SH-SY5Y (cell line): ENCODE measurements at regions not wholly inside any gene's neighbourhood (a gene's known extent, or its start where the extent isn't known, plus 50 kb on each side); places are given as distances from the start of the nearest gene placed in this dataset.

ENCODE experiments used
- GATA2 ChIP-seq: IDR thresholded peaks from 2 replicates; pipeline ENCODE4 v1.6.1; 2011; ENCODE audit warnings: mild to moderate bottlenecking, low read depth, low read length
- GATA3 ChIP-seq: IDR thresholded peaks from 2 replicates; pipeline ENCODE4 v1.6.1; 2011; ENCODE audit warnings: low read depth, mild to moderate bottlenecking, low read length, moderate library complexity

- no peak for TF ChIP-seq GATA2
- no peak for TF ChIP-seq GATA3
Measured at GRCh38 chr4:111234939-111235338, 612.1 kb upstream of the PITX2 start.

DNA sequence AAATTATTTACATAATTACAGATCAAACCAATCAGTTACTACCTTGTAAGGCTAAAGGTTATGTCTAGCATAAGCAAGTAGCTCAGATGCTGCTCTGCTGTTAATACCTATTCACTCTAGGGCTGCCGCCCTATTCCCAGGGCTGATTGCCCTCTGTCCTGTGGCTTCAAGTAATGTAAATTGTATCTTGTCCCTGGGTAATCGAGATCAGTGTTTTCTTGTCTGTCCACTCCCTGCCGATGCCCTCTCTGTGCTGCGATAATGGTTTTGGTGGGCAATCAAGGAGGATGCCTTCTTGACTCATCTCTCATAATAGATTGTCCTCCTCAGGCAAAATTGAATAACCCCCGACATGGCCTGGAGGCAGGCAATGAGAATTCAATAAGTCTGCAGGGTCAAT, 641.0 kb upstream of the PITX2 start:
- TF ChIP-seq GATA3 (no peak), GATA2 (no peak)

DNA sequence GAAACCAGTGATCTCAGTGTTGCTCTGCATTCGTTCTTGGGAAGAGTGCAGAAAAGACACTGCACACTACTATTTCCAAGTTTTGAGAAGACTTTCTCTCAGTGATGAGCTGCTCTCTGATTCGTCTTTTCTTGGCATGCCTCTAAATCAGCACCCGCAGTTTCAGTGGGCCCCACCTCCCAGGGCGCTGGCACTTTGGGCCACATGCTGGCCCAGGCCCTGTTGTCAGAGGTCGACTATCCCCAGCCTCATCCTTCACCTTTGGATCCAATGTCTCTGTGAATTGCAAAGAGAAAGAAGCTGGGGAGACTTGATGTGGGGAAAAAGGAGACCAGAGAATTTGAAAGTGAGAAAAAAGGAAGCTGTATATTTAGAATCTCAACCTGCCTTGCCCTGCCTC, 644.1 kb upstream of the PITX2 start:
- TF ChIP-seq GATA3 (no peak), GATA2 (no peak)

DNA sequence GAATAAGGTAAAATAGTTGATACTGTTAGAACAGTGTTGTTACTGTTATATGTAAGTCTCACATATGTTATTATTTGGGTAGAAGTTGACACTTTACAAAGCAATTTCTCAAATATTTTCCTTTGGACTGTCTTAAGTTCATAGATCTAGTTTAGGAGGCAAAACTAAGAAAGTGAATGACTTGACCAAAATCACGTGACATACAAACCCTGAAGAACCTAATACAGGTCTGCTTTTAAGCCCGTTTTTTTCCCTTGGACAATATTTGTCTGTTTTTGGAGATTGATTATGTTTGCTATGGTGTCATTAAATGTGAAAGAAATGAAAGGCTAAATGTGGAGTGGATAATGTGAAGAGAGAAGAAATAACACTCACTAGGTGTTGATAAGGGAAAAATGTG, 644.9 kb upstream of the PITX2 start:
- TF ChIP-seq GATA2, result no peak
- no peak for TF ChIP-seq GATA3

DNA sequence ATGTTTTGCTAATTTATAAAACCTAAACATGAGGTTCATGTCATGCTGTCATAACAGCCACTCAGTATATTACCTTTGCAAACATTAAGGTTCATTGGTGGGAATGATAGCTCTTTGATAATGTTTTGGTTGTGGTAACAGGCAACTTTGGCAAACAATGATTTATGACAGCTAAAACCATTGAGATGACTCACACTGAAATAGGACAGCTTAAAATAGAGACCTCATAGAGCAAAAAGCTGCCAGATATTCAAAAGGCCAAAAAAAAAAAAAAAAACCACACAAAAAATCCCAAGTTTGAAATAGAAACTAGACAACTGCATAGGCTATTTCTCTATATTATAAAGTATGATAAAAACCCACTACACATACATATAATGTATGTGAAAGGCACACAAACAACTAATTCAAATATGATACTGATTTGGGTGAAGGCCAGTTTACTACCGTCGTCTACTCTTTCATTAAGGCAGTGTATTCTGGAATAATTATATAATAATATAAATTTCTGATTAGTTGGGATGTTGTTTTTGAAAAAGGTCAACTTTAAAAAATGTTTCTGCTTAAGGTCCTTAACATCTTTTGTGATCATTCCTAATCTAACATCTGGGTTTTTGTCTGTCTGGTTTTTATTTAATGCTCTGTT, 646.0 kb upstream of the PITX2 start:
- TF ChIP-seq GATA2 (no peak), GATA3 (no peak)

- TF ChIP-seq GATA2, result no peak
- TF ChIP-seq GATA3, result no peak
Measured at GRCh38 chr4:111269439-111269838, 646.6 kb upstream of the PITX2 start.

DNA sequence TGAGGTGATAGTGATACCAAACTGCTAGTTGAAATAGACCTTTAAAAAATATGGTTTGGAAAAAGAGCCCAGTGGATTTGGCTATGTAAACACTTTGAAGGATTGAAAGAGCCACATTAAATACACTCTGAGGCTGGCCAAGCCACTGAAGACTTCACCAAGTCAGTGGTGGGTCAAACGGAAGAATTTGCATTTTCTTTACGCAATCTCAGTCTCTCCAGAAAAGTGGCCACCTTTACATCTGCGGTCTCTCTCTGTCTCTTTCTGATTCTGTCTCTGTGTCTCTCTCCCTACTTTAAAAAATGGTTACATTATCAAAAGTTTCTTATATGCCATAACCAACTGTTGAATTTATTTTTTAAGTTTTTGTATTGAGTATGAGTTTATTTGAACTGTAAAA, 651.2 kb upstream of the PITX2 start:
- TF ChIP-seq GATA2 (no peak), GATA3 (no peak)

DNA sequence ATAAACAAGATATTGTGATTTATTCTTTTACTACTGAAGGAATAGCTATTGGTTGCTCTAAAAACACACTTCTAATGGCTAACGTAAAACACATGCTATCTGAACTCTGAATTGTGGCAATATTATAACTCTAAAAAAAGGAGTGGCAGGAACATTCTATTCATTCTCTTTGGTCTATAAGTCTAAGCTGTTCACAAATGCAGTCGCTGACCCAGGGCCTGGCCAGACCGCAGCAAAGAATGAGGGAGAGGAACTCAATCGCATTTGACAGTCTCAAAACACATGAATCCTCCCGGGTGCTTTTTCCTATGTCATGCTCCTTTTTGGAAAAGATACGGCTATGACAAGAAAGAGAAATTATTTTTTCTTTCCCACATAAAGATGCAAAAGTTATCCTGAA, 651.6 kb upstream of the PITX2 start:
- no peak for TF ChIP-seq GATA2
- no peak for TF ChIP-seq GATA3

GRCh38 chr4:111281219-111281618, 658.3 kb upstream of the PITX2 start:
- TF ChIP-seq GATA2 (no peak), GATA3 (no peak)

- no peak for TF ChIP-seq GATA2
- TF ChIP-seq GATA3, result no peak
Measured at GRCh38 chr4:111282035-111282434, 659.2 kb upstream of the PITX2 start.

GRCh38 chr4:111283066-111283677, 660.3 kb upstream of the PITX2 start:
- no peak for TF ChIP-seq GATA3
- TF ChIP-seq GATA2, result no peak

- TF ChIP-seq GATA2, result no peak
- TF ChIP-seq GATA3, result no peak
Measured at GRCh38 chr4:111296466-111296865, 673.6 kb upstream of the PITX2 start.

DNA sequence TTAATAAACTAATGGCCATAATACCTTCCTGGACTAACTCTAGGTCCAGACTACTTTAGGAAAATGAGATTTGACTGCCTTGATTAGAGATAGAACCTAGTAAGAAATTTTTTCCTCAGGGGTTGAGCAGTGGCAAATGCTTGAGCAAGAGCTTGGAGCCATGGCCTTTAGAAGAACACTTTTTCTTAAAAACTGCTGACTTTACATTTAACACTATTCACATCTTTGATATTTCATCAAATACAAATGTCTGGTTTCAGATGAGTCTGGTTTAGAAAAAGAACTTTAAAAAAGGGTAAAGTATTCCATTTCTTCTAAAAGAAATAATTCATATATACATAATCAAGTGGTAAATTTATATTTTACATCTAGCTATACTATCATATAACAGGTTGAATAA, 680.9 kb upstream of the PITX2 start:
- no peak for TF ChIP-seq GATA2
- TF ChIP-seq GATA3, result no peak

DNA sequence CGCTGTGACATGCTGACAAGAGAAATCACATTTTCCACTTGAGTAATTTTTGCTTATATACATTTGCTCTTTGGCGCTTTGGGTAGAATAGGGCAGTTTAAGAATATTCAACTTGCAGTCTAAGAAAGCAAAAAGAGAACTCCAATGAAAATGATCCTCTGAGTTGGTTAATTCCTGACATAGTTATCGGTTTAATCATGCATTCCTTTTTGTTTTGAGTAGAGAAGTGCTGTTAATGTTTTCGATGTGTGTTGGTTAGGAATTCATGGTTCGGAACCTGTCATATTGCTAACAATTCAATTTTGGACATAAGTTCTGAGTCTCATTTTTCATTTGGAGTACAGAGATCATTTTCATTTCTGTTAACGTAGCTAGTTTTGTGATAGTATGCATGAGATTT, 700.6 kb upstream of the PITX2 start:
- TF ChIP-seq GATA2 (no peak), GATA3 (no peak)

DNA sequence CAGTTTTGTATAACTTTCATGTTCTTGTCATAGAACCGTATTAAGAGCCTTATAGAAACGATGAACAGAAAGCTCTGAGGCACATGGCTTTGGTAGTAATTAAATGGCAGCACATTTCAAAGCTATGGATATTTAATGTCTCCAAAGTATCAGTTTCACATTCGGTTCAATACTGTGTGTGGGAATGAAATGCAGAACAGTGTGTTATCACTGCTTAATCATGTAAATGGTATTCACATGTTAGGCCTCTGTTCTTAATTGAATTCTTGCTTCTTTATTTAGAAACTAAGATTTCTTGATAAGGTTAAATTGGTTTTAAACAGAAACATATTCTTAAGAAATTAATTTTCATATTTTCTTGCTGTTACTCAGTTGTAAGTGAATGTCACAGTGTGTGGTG, 701.0 kb upstream of the PITX2 start:
- TF ChIP-seq GATA2 (no peak), GATA3 (no peak)

- TF ChIP-seq GATA2 (no peak), GATA3 (no peak)
Measured at GRCh38 chr4:111326450-111326849, 703.6 kb upstream of the PITX2 start.

DNA sequence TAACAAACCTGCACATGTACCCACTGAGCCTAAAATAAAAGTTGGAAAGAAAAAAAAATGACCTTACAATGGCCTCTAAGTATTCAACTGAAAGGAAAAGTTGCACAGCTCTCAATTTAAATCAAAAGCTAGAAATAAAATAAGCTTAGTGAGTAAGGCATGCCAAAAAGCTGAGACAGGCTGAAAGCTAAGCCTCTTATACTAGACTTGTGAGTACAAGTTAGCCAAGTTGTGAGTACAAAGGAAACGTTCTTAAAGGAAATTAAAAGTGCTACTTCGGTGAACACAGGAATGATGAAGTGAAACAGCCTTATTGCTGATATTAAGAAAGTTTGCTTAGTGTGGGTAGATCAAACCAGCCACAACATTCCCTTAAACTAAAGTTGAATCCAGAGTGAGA, 707.9 kb upstream of the PITX2 start:
- TF ChIP-seq GATA3 (no peak), GATA2 (no peak)
